Activated B cell treated with CpG ODN at 0.5 μM for 24 hours (primary cell): ENCODE measurements at regions not wholly inside any gene's neighbourhood (a gene's known extent, or its start where the extent isn't known, plus 50 kb on each side); places are given as distances from the start of the nearest gene placed in this dataset.

Experiments
- ATAC-seq: fragments of 200-7000 bp; cut with Tn5 transposase; one replicate; pipeline ENCODE4 v1.10.0; 2021; ENCODE audit warnings: low read depth, mild to moderate bottlenecking, moderate library complexity
- CTCF ChIA-PET: fragments of 350-600 bp; sonication (Branson Sonifier 250); formaldehyde crosslinking; loops from one replicate; lab custom pipeline; 2021; ENCODE audit warnings: antibody characterized with exemption; lab: Charles Lee
- POLR2A ChIA-PET: fragments of 350-600 bp; sonication (Branson Sonifier 250); formaldehyde crosslinking; loops from one replicate; lab custom pipeline; 2021; ENCODE audit warnings: antibody characterized with exemption; lab: Charles Lee
- DNase-seq: peaks from one replicate; pipeline ENCODE4 v3.0.0; 2022
- H3K27ac Mint-ChIP-seq: one replicate; pipeline ENCODE4 v1.8.0; 2020; ENCODE audit warnings: mixed read lengths
- H3K27me3 Mint-ChIP-seq: one replicate; pipeline ENCODE4 v1.8.0; 2021; ENCODE audit warnings: mixed read lengths
- H3K36me3 Mint-ChIP-seq: one replicate; pipeline ENCODE4 v1.8.0; 2021; ENCODE audit warnings: low read depth, mixed read lengths
- H3K4me1 Mint-ChIP-seq: one replicate; pipeline ENCODE4 v1.8.0; 2021; ENCODE audit warnings: mixed read lengths
- H3K4me3 Mint-ChIP-seq: one replicate; pipeline ENCODE4 v1.8.0; 2020; ENCODE audit warnings: mild to moderate bottlenecking, mixed read lengths
- H3K9me3 Mint-ChIP-seq: one replicate; pipeline ENCODE4 v1.8.0; 2020; ENCODE audit warnings: mixed read lengths
- intact Hi-C: fragments of 100-400 bp; cut with micrococcal nuclease; formaldehyde crosslinking; loops from one replicate; pipeline ENCODE4 v1.15.1; 2024
- TF ChIP-seq, protein P1 (sequence below): fragments of 200-600 bp; IDR thresholded peaks from one replicate; pipeline ENCODE4 v1.8.0; 2022; ENCODE audit warnings: antibody characterized with exemption, mild to moderate bottlenecking

DNA sequence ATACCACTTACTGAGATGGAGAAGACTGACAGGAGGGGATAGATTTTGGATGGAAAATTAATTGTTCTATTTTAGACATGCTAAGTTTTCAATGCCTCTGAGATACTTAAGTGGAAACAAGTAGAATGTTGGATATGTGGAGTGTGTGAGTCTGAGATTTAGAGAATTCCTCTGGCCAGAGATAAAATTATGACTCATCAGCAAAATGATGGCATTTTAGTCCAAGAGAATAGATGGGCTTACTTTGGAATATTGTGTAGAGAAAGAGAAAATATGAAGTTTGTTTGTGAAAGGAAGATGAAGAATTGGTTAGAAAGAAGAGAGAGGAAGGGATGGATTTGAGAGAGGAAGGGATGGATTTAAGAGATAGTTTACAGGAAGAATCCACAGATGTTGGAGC is 108.6 kb upstream of the PPP1R2C start:
- no peak overlapping the region for H3K4me3 Mint-ChIP-seq
- ChIA-PET CTCF (no interaction called here), POLR2A (no interaction called here)
- DNase-seq (no peak), ATAC-seq (no peak)
- H3K4me1 Mint-ChIP-seq: no peaks in the 10 kb centered on the region
- intact Hi-C loops: no loop called here
- H3K9me3 Mint-ChIP-seq: no peaks in the 10 kb centered on the region
- H3K36me3 Mint-ChIP-seq: no peaks in the 10 kb centered on the region
- no peak overlapping the region for H3K27ac Mint-ChIP-seq
- TF ChIP-seq, protein P1, sequence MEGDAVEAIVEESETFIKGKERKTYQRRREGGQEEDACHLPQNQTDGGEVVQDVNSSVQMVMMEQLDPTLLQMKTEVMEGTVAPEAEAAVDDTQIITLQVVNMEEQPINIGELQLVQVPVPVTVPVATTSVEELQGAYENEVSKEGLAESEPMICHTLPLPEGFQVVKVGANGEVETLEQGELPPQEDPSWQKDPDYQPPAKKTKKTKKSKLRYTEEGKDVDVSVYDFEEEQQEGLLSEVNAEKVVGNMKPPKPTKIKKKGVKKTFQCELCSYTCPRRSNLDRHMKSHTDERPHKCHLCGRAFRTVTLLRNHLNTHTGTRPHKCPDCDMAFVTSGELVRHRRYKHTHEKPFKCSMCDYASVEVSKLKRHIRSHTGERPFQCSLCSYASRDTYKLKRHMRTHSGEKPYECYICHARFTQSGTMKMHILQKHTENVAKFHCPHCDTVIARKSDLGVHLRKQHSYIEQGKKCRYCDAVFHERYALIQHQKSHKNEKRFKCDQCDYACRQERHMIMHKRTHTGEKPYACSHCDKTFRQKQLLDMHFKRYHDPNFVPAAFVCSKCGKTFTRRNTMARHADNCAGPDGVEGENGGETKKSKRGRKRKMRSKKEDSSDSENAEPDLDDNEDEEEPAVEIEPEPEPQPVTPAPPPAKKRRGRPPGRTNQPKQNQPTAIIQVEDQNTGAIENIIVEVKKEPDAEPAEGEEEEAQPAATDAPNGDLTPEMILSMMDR: no peak
- no peaks in the 10 kb centered on the region for H3K27me3 Mint-ChIP-seq

DNA sequence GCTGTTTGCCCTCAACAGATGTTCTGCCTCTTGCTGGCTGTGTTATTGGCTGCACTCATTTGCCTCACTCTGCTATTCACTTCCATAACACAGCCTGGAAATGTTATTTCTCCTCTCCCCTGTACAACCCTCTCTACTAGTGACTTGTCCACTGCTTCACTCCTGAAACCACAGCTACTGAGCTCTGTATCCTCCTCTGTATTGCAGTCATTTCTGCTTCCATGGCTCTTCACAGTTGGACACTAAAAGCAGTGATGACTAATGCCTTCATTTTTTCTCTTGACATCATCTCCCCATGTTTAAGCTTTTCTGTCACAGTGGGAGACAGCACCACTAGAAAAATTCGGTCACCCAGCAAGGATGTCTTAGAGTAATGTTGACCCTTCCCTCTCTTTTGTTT is 123.0 kb upstream of the PPP1R2C start:
- TF ChIP-seq, protein P1: no peak
- ChIA-PET POLR2A (no interaction called here), CTCF (no interaction called here)
- no peak for ATAC-seq
- Mint-ChIP-seq H3K4me3 (no peak overlapping the region), H3K27ac (no peak overlapping the region), H3K27me3 (no peaks in the 10 kb centered on the region), H3K36me3 (no peaks in the 10 kb centered on the region), H3K9me3 (no peaks in the 10 kb centered on the region), H3K4me1 (peaks cover 2% of the 10 kb centered on the region)
- no peak for DNase-seq
- intact Hi-C loops: no loop called here

DNA sequence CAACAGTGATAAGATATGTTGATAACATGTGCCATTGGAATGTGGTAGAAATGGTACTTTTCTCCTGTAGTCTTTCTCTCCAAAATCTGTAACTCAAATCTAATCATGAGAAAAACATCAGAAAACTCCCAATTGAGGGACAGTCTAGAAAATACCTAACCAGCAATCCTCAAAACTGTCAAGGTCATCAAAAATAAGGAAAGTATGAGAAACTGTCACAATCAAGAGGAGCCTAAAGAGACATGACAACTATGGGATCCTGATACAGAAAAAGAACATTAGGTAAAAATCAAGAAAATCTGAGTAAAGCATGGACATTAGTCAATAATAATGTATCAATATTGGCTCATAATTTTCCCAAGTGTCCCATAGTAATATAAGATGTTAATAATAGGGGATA is 124.5 kb upstream of the PPP1R2C start:
- Mint-ChIP-seq H3K36me3 (no peaks in the 10 kb centered on the region), H3K9me3 (no peaks in the 10 kb centered on the region), H3K4me3 (no peak overlapping the region), H3K27me3 (no peaks in the 10 kb centered on the region), H3K4me1 (peaks cover 2% of the 10 kb centered on the region), H3K27ac (no peak overlapping the region)
- intact Hi-C loops: no loop called here
- no peak for ATAC-seq
- ChIA-PET CTCF (no interaction called here), POLR2A (no interaction called here)
- no peak for DNase-seq
- TF ChIP-seq, protein P1: no peak

DNA sequence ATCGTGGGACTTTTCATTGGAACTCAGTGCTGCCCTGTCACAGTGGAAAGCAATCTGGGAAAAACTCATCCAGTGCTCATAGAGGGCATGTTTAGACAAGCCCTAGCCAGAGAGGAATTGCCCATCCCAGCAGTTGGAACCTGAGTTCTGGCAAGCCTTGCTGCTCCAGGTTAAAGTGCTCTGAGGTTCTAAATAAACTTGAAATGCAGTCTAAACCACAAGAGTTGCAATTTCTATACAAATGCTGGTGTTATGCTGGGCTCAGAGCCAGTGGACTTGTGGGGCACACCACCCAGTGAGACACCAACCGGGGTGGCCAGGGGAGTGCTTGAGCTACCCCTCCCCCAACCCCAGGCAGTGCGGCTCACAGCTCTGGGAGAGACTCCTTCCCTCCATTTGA is 142.8 kb upstream of the PPP1R2C start:
- Mint-ChIP-seq H3K27ac (no peak overlapping the region), H3K36me3 (no peaks in the 10 kb centered on the region), H3K9me3 (peaks cover 4% of the 10 kb centered on the region), H3K4me3 (no peak overlapping the region), H3K27me3 (no peaks in the 10 kb centered on the region), H3K4me1 (peaks cover 2% of the 10 kb centered on the region)
- POLR2A ChIA-PET: no interaction called here
- DNase-seq (no peak), ATAC-seq (no peak)
- CTCF ChIA-PET: no interaction called here
- intact Hi-C loops: no loop called here
- TF ChIP-seq, protein P1: no peak

DNA sequence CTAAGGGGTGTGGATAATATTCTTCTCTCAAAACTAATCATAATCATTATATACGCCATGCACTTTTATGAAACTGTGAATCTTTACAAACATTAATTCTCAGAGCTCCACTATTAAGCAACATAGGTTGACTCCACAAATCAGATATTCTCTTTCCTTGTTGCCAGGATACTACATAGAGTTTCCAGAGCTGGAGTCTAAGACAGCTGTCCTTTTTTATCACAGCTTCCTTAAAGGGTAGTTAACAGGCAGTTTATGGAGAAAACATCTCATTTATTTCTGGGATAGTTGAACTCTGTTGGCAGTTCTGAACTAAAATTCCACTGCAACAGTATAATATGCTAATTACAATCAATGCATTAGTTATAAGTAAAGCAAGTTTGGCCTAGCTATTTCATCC is 152.1 kb upstream of the PPP1R2C start:
- TF ChIP-seq, protein P1: no peak
- ChIA-PET CTCF (no interaction called here), POLR2A (no interaction called here)
- no peaks in the 10 kb centered on the region for H3K9me3 Mint-ChIP-seq
- H3K4me1 Mint-ChIP-seq: peaks cover 31% of the 10 kb centered on the region
- H3K4me3 Mint-ChIP-seq: no peak overlapping the region
- no peaks in the 10 kb centered on the region for H3K36me3 Mint-ChIP-seq
- ATAC-seq (no peak), DNase-seq (no peak)
- H3K27me3 Mint-ChIP-seq: no peaks in the 10 kb centered on the region
- H3K27ac Mint-ChIP-seq: no peak overlapping the region
- intact Hi-C loops: no loop called here
